Bronchial epithelial cell (primary cell): ENCODE measurements at regions not wholly inside any gene's neighbourhood (a gene's known extent, or its start where the extent isn't known, plus 50 kb on each side); places are given as distances from the start of the nearest gene placed in this dataset.

ENCODE experiments used
- DNase-seq: peaks from one replicate; pipeline ENCODE4 v3.0.0-alpha.2; 2010; ENCODE audit warnings: low read depth
- FAIRE-seq: peaks from 2 replicates; lab custom pipeline; 2011; peaks lifted over from hg19 to GRCh38; lab: Jason Lieb, UNC
- H3K27me3 ChIP-seq: 2 replicates; pipeline ENCODE4 v1.5.1; 2011; ENCODE audit warnings: low read length; ENCODE audit not compliant: control insufficient read depth, insufficient read depth
- H3K36me3 ChIP-seq: 2 replicates; pipeline ENCODE4 v1.5.1; 2011; ENCODE audit warnings: low read length; ENCODE audit not compliant: control insufficient read depth, insufficient read depth
- H3K4me3 ChIP-seq: 2 replicates; pipeline ENCODE4 v1.5.1; 2011; ENCODE audit warnings: mild to moderate bottlenecking, low read depth, low read length, control low read depth
- CTCF ChIP-seq: IDR thresholded peaks from 2 replicates; pipeline ENCODE4 v1.5.1; 2011; ENCODE audit warnings: mild to moderate bottlenecking, moderate library complexity, low read length, control low read depth, inconsistent platforms; ENCODE audit not compliant: insufficient read depth, severe bottlenecking

GRCh38 chr16:51474414-51475091 is 323.5 kb upstream of the SALL1 start:
- Histone ChIP-seq H3K36me3 (no peaks in the 10 kb centered on the region), H3K4me3 (no peak overlapping the region), H3K27me3 (no peaks in the 10 kb centered on the region)
- DNase-seq, result no peak
- TF ChIP-seq CTCF, result no peak
- FAIRE-seq, result no peak

- no peak for TF ChIP-seq CTCF
- no peak for FAIRE-seq
Observed at GRCh38 chr16:51473091-51473490, 322.0 kb upstream of the SALL1 start.

GRCh38 chr16:51470492-51470891 is 319.4 kb upstream of the SALL1 start:
- Histone ChIP-seq H3K36me3 (no peaks in the 10 kb centered on the region), H3K4me3 (no peak overlapping the region), H3K27me3 (no peaks in the 10 kb centered on the region)
- no peak for FAIRE-seq
- no peak for DNase-seq
- TF ChIP-seq CTCF, result no peak

More at GRCh38 chr16:51473091-51473490, 322.0 kb upstream of the SALL1 start:
- H3K27me3 ChIP-seq, result no peaks in the 10 kb centered on the region
- no peak for DNase-seq
- H3K36me3 ChIP-seq, result no peaks in the 10 kb centered on the region
- no peak overlapping the region for H3K4me3 ChIP-seq

GRCh38 chr16:51464996-51465395 is 313.9 kb upstream of the SALL1 start:
- no peak overlapping the region for H3K4me3 ChIP-seq
- no peak for DNase-seq
- no peak for TF ChIP-seq CTCF
- no peaks in the 10 kb centered on the region for H3K27me3 ChIP-seq
- FAIRE-seq, result no peak
- no peaks in the 10 kb centered on the region for H3K36me3 ChIP-seq

GRCh38 chr16:51461255-51461654 is 310.2 kb upstream of the SALL1 start:
- DNase-seq (no peak), FAIRE-seq (peak; percentile 55)
- H3K27me3 ChIP-seq, result no peaks in the 10 kb centered on the region
- H3K4me3 ChIP-seq, result no peak overlapping the region
- TF ChIP-seq CTCF, result no peak
- no peaks in the 10 kb centered on the region for H3K36me3 ChIP-seq
